Breast epithelium (tissue), 4 donors: ENCODE measurements at regions not wholly inside any gene's neighbourhood (a gene's known extent, or its start where the extent isn't known, plus 50 kb on each side); places are given as distances from the start of the nearest gene placed in this dataset.

ENCODE experiments used
- DNase-seq, 2 donors: peaks; one replicate each; pipeline ENCODE4 v3.0.0-alpha.2; 2019; ENCODE audit warnings: low spot score in 2 of 2
- H3K27ac ChIP-seq, 2 donors: fragments of 200-600 bp; sonication (generic) in 1 of 2; one replicate each; pipeline ENCODE4 v1.5.1; 2016 to 2019; ENCODE audit warnings: mild to moderate bottlenecking in 1 of 2
- H3K27me3 ChIP-seq, 2 donors: fragments of 200-600 bp; sonication (generic) in 1 of 2; one replicate each; pipeline versions ENCODE4 v1.5.1 to v1.6.0; 2017 to 2019; ENCODE audit warnings: control low read depth in 1 of 2, mild to moderate bottlenecking in 1 of 2
- H3K36me3 ChIP-seq: fragments of 200-600 bp; one replicate; pipeline ENCODE4 v1.5.1; 2019
- H3K4me1 ChIP-seq, 2 donors: fragments of 200-600 bp; sonication (generic); one replicate each; pipeline ENCODE4 v1.5.1; 2016 to 2019; ENCODE audit warnings: control low read depth in 1 of 2
- H3K4me3 ChIP-seq, 3 donors: fragments of 200-600 bp; sonication (generic); 1 replicate in 2 of 3; 2 replicates in 1 of 3; pipeline ENCODE4 v1.5.1; 2016 to 2019; ENCODE audit warnings: mild to moderate bottlenecking in 3 of 3, moderate library complexity in 2 of 3
- H3K9me3 ChIP-seq, 2 donors: fragments of 200-600 bp; sonication (generic) in 1 of 2; one replicate each; pipeline ENCODE4 v1.5.1; 2016 to 2019; ENCODE audit warnings: control low read depth in 1 of 2
- CTCF ChIP-seq, 3 donors: fragments of 450-650 bp; IDR thresholded peaks; one replicate each; pipeline ENCODE4 v1.5.1; 2016 to 2017; ENCODE audit warnings: antibody characterized with exemption in 3 of 3, mild to moderate bottlenecking in 3 of 3, moderate library complexity in 3 of 3
- POLR2A ChIP-seq: fragments of 450-650 bp; IDR thresholded peaks from one replicate; pipeline ENCODE4 v1.6.1; 2016; ENCODE audit warnings: antibody characterized with exemption, mild to moderate bottlenecking, moderate library complexity
- POLR2AphosphoS5 ChIP-seq, 3 donors: sonication (generic); formaldehyde crosslinking; IDR thresholded peaks; one replicate each; pipeline ENCODE4 v1.6.1; 2017; ENCODE audit warnings: antibody characterized with exemption in 3 of 3
- intact Hi-C: fragments of 100-400 bp; cut with DNase I; formaldehyde crosslinking; loops from one replicate; pipeline ENCODE4 v1.15.1; 2023; ENCODE audit warnings: low total_unique reads

GRCh38 chr11:116414357-116414880 lies 358.4 kb downstream of the BUD13 start:
- Histone ChIP-seq H3K4me1 (no peaks in the 10 kb centered on the region), H3K27ac (no peak overlapping the region), H3K9me3 (no peaks in the 10 kb centered on the region), H3K36me3 (no peaks in the 10 kb centered on the region), H3K4me3 (no peak overlapping the region), H3K27me3 (no peaks in the 10 kb centered on the region)
- TF ChIP-seq POLR2AphosphoS5 (IDR thresholded peaks at IDR 0.05) (no peak), CTCF (IDR thresholded peaks at IDR 0.05) (no peak), POLR2A (no peak)
- DNase-seq, result no peak
- intact Hi-C loops, result no loop called here

GRCh38 chr11:116413301-116414242 lies 359.2 kb downstream of the BUD13 start:
- DNase-seq, result no peak
- intact Hi-C loops, result no loop called here
- H3K27ac ChIP-seq, result no peak overlapping the region
- no peaks in the 10 kb centered on the region for H3K9me3 ChIP-seq
- H3K36me3 ChIP-seq, result no peaks in the 10 kb centered on the region
- H3K27me3 ChIP-seq, result no peaks in the 10 kb centered on the region
- no peaks in the 10 kb centered on the region for H3K4me1 ChIP-seq
- no peak overlapping the region for H3K4me3 ChIP-seq
- TF ChIP-seq POLR2AphosphoS5 (IDR thresholded peaks at IDR 0.05) (no peak), POLR2A (no peak), CTCF (IDR thresholded peaks at IDR 0.05) (no peak)

- no peak for DNase-seq
- Histone ChIP-seq H3K4me1 (no peaks in the 10 kb centered on the region), H3K27ac (no peak overlapping the region), H3K4me3 (no peak overlapping the region), H3K36me3 (no peaks in the 10 kb centered on the region), H3K9me3 (no peaks in the 10 kb centered on the region), H3K27me3 (no peaks in the 10 kb centered on the region)
- intact Hi-C loops, result no loop called here
- TF ChIP-seq POLR2AphosphoS5 (IDR thresholded peaks at IDR 0.05) (no peak), CTCF (IDR thresholded peaks at IDR 0.05) (no peak), POLR2A (no peak)
Measured at GRCh38 chr11:116412118-116412889, 360.5 kb downstream of the BUD13 start.

GRCh38 chr11:116409238-116409637 lies 363.5 kb downstream of the BUD13 start:
- DNase-seq, result no peak
- Histone ChIP-seq H3K27ac (no peak overlapping the region), H3K27me3 (no peaks in the 10 kb centered on the region), H3K9me3 (no peaks in the 10 kb centered on the region), H3K4me1 (no peaks in the 10 kb centered on the region), H3K4me3 (no peak overlapping the region), H3K36me3 (no peaks in the 10 kb centered on the region)
- TF ChIP-seq POLR2A (no peak), CTCF (IDR thresholded peaks at IDR 0.05) (no peak), POLR2AphosphoS5 (IDR thresholded peaks at IDR 0.05) (no peak)
- intact Hi-C loops, result no loop called here

- intact Hi-C loops, result no loop called here
- Histone ChIP-seq H3K36me3 (no peaks in the 10 kb centered on the region), H3K27ac (no peak overlapping the region), H3K9me3 (no peaks in the 10 kb centered on the region), H3K27me3 (no peaks in the 10 kb centered on the region), H3K4me1 (no peaks in the 10 kb centered on the region), H3K4me3 (no peak overlapping the region)
- no peak for TF ChIP-seq CTCF (IDR thresholded peaks at IDR 0.05)
- no peak for TF ChIP-seq POLR2AphosphoS5 (IDR thresholded peaks at IDR 0.05)
- TF ChIP-seq POLR2A, result no peak
- DNase-seq, result no peak
Measured at GRCh38 chr11:116406042-116406441, 366.7 kb downstream of the BUD13 start.
